GM18909 (cell line): ENCODE measurements at regions not wholly inside any gene's neighbourhood (a gene's known extent, or its start where the extent isn't known, plus 50 kb on each side); places are given as distances from the start of the nearest gene placed in this dataset.
A peak's percentile ranks its signal among the peaks of the same experiment; 100 is the strongest.

Source experiments
- ATAC-seq: cut with Tn5 transposase; IDR thresholded peaks from one replicate; pipeline ENCODE4 v1.9.1; 2021; ENCODE audit warnings: mild to moderate bottlenecking; ENCODE audit not compliant: unreplicated experiment, poor library complexity

DNA sequence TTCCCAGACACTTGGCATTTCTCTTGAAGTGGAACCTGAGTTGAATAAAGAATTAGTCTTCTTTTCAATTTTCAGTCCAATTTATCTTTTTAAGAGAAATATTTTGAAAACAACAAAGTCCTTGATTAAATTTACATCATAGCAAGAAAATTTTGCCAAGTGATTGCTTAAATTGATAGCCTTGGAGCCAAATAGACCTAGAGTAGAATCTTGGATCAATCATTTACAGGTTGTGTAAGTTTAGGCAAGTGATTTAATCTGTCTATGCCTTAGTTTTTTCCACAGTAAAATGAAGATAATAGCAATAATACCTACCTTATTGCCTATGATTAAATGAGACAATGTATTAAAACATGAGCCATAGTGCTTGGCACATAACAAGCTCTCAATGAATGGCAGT, 113.9 kb downstream of the LHX9 start:
- no peak for ATAC-seq

DNA sequence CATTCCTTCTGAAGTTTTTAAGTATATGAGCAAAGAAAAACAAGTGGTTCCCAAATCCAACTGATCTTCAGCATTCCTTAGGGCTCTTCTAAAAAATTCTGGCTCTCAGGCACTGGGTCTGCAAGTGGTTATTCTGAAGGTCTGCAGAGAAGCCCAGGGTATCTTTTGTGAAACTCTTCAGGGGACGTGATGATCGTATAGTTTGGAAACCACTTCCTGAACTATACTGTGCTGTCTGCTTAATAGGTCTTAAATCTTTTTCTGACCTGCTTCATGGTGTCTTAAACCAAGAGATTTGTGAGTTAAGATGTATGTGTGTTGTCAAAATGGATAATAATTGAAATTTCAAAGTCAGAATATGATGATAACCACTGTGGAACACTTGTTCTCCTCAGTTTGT, 115.5 kb downstream of the LHX9 start:
- no peak for ATAC-seq

DNA sequence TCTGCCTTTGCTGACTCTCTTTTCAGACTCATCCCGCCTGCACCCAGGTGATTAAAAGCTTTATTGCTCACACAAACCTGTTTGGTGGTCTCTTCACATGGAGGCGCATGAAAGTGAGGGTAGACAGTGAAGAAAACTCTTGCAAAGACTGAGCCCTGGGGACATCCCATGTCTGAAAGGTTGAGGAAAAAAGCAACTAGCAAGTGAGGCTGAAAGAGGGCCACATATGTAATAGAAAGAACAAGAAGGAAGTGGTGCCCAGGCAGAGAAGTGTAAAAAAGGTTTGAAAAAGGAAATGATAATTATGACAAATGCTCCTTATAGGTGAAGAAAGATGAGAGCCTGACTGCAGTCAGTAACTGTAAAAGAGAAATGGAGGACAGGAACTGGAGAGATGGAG, 115.9 kb upstream of the NEK7 start:
- ATAC-seq = no peak

DNA sequence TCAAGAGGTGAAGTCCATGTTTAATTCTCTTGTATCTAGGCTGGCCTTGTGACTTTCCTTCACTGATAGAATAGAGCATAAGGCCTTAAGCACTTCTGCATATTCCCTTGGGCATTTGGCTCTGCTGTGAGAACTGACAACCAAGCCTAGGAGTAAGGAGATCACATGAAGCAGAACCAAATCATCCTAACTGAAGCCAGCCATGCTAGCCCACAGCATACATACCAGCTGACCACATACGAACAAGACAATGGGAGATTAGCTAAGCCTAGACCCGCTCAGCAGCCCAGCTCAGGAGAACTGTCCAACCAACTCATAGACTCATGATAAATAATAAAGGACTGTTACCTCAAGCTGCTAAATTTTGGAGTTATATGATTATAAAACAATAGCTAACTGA, 114.6 kb upstream of the NEK7 start:
- no peak for ATAC-seq

DNA sequence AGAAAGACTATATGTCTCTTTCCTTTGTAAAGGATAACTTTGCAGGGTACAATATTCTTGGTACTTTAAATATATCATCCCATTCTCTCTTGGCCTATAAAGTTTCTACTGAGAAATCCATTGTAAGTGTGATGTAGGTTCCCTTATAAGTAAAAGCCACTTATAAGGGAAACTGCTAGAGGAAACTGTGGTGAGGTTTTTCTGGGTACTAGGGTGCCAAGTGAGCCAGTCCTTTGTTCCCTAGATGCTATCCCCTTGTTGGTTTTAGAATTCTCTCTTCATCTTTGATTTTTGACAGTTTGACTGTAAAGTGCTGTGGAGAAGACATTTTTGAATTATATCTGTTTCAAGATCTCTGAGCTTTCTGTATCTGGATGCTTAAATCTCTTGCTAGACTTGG, 108.9 kb upstream of the NEK7 start:
- ATAC-seq = no peak

DNA sequence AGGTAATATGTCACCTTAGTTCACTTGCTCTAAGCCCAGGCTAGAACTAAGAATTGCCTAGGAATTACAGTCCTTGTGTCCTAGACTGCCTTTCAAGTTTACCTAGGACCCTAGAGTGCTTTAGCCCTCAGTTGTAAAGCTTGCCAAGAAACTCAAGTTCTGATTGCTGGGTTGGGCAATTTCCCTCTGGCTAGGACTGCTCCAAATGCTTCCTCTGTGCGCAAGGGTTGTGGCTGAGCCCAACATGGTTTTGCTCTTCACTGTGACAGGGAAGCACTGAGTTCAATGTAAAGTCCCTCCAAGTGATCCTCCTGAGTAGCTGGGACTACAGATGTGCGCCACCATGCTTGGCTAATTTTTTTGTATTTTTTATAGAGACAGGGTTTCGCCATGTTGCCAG, 102.3 kb upstream of the NEK7 start:
- ATAC-seq = no peak

DNA sequence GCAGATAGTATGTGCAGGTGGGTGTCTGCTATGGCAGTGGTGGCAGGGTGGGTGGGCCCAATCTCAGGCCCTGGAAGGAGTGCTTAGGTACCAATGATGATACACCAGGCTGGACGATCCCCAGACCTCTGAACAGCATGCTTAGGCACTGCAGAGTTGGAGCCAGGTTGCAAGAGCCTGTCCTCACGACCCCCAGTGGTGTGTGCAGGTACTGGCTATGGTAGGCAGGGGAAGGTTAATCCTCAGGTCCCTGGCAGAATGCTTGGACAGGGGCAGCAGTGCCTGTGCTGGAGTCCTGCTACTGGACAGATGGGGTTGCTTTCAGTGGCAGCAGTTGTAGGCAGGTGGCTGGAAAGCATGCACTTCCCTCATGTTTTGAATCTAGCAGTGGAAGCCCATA, 100.5 kb upstream of the NEK7 start:
- ATAC-seq = peak; percentile 76

DNA sequence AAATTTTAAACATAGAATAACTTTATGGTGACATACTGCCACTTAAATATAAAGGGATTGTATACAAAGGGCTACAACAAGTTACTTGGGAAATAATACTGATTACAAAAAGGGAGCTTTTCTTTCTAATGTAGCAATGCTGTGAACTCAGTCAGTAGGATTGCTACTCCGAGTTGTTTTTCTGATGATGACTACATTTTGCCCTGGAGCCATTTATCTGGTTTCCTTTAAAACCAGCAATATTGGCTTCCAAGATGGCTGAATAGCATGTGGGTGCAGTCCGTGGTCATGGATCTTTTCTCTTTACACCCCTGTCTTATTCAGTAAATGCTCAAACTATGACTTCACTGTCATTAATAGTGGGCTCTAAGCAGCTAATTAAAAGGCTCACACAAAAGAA, 92.6 kb upstream of the NEK7 start:
- ATAC-seq = no peak

DNA sequence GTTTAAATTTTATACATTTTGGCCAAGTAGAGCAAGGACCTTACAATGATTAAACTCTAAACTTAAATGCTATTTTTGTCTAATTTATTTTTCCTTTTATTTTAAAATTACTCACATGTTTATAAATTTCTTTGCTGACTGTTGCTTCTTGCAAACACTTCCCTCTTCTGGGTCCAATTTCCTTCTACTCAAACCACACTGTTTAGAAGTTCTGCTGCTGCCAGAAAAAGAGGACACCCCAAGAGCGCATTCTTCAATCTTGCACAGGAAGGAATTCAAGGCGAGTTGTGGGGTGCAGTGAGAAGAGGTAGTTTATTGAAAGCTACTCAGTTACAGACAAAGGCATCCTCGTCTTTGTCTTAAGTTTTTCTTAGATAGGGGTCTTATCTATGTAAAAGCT, 88.5 kb upstream of the NEK7 start:
- no peak for ATAC-seq

DNA sequence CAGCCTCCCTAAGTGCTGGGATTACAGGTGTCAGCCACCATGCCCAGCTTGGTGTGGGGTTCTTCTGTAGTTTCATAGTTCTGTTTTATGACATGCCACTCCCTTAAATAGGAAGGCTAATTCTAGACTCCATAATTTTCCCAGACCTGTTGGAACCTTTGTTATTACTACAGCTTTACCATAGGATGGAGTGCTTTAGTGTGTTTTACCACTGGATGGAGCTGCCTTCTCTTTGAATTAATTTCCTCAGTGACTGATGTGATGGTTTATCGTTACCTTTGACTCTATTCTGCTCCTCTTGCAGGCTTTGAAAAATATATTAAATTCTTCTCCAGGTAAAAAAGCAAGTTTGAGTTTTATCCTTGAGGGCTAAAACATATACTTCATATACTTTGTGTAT, 84.6 kb upstream of the NEK7 start:
- no peak for ATAC-seq

DNA sequence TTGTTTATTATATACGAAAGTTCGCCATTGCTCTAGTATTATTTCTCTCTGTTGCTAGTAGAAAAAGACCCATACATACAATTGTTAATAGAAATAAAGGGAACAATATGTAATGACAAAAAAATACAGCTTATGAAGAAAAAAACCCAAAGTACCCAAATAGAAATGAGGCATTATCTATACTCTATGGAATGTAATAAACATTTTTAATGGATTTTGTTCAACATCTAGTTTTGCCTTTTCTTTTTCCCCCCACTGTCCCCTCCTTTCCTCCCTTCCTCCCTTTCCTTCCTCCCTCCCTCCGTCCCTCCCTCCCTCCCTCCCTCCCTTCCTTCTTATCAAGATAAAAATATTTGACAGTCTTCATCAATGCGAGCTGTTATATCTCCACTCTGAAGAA, 81.5 kb upstream of the NEK7 start:
- ATAC-seq = no peak

DNA sequence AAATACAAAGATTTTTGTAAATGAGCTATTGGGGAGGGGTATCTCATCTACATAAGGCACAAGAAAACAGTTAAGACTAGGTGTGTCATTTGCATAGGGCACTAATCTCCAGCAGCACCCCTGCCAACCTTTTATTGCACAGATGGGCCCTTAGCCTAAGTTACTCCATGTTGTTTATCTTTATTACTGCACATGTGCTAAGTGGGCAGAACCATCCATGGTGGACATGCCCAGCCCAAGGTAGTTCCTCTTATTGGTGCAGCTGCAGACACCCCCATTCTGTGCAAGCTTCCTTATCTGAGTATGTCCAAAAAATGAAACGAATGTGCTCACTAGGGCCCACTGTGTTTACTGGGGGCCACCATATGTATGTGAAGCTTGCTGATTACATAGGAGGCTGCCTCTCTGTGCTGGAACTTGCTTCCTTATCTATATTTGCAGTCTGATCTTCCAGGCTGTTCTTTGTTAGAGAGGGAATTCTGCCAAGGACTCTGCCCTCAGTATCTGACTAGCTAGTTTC, 77.3 kb upstream of the NEK7 start:
- ATAC-seq = no peak

DNA sequence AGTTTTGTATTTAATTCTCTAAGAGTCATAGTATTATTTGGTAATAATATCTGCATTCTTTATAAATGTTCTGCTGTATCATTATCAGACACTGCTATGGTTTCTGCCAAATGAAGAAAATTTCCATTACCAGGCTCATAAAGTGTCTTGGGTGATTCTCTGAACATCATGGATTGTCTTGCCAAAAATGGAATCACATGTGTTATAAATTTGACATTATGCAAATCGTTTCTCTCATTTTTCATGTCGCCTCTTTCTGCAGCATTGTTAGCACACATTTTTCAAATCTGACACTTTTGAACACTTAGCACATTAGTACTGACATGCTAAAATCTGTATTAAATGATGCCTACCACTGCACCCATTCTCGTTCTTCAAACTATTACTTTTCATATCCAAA, 74.2 kb upstream of the NEK7 start:
- ATAC-seq = no peak

DNA sequence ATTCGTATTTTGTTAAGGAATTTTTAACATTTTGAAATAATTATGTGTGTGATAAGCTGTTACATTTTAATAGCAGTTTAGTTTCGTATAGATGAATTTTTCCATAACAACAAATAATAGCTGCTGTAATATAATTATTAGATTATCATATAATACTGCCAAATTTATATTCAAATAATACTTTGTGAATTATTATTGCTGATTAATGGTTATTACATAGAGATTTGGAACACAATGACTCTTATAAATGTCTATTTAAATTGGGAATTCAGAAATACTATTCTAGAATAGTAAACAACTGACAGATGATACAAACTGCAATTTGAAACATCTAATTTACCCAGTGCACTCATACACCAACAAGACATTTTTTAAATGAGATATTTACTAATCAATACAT, 73.2 kb upstream of the NEK7 start:
- no peak for ATAC-seq

DNA sequence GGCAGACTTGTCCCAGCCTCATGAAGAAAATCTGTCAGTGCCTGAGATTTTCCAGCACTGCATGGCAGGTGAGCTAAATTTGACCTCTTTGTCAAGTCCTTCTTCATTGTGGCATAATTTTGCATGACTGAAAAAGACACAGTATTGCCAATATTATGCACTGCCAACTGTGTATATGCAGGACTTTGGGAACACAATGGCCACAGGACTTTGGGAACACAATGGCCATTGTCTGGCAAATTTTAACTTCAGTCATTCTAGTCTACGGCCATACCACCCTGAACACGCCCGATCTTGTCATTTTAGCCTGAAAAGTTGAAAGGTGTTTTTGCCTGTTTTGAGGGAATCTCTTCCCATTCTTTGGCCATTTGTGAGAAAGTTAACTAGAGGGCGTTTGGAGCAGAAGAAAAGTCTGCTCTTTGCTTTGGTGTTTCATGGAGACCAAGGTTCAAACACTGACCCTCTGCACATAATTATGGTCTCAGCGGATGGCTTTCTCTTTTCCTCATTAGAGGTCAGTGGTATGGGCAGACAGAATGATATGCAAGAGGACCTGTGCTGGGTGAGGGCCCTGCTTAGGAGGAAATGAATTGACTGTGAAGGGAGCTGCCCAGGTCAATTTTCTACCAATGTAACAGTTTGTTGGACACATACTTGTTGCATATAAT, 72.4 kb upstream of the NEK7 start:
- ATAC-seq = no peak

DNA sequence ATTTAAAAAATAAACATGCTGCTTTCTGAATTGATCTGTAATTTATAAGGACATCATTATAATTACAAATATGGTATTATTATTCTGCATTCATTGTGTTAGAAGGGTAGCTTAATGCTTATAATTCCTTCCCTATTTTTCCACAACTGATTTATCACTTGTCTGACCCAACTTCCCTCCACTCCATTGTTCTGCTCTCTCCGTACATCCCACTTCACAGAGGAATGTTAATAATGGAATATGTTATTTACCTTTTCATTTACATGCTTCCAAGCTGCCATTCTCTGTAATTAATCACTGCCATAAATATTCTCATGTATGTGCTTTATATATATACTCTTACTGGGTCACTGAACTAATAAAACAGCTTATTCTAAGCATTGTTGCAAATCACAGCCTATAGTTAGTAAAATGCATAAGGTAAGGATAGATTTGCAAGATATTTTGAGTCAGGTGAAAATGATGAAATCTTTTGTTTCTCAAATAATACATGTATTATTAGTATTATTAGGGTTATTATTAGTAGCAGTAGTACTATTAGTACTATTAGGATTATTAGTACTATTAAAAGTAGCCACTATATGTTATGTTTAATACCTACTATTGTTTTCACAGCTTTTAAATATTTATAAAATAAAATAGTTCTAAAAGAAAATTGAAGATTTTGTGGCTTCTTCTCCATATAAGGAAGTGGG, 70.6 kb upstream of the NEK7 start:
- ATAC-seq = no peak

DNA sequence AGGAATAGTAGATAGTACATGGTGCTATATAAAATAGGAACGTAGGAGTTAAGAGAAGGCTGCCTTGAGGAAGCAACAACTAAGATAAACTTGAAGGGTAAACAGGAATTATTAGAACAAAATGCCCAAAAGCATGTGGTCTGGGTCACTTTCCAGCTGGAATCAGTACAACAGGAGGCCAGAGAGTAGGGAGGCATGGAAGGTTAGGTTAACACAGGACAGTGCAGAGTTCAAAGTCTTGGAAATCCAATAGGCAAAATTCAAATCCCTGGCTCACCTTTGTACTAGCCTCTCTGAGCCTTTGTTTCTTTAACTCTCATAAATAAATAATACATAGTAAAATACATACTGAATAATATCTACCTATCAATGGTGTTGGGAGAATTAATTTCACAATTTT, 69.0 kb upstream of the NEK7 start:
- no peak for ATAC-seq

DNA sequence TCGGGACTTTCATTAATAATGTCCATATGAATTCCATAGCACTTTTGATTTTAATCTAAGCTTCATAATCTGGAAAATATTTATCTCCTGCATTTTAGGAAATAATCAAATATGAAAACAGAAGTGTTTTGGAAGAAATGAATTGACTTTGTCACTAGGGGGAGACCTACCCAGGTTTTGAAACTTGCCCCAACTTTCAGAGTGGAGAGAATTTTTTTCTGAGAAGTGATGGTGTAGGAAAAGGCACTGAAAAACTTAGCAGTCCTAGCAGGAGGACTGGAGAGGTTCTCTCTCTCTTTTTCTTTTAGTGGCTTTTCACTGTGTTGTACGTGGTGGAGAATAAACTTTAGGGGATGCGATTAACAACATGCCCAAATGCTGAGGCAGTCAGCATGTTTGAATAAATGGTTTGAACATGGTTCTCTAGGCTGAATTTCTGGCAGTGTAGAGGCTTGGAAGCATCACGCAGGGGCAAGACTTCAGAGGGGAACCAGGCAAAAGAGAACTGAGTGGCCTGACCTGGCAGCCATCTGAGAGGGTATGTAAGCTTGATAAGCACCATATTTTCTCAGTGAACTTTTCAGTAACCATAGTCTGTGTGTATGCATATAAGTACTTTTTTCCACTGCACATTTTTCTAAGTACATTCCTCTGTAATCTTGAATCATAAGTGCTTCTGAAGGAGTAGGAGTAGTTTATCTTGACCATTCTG, 68.3 kb upstream of the NEK7 start:
- ATAC-seq = no peak

DNA sequence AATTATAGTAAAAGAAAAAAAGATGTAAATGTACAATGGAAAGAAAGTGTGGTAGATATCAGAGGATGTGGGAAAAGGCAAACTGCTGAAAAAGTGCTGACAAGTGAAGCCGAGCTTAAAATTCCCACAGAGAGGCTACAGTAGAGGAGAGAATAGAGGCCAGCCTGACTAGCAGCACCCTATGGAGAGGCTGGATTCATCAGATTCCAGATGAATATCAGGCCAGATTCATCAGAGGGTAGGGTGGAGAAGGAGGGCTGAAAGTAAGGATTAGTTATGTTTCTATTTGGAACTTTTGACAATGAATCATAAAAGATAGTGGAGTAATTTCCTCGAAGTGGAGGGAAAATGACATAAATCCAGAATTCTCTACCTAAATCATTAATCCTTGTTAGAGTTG, 60.4 kb upstream of the NEK7 start:
- ATAC-seq = no peak

DNA sequence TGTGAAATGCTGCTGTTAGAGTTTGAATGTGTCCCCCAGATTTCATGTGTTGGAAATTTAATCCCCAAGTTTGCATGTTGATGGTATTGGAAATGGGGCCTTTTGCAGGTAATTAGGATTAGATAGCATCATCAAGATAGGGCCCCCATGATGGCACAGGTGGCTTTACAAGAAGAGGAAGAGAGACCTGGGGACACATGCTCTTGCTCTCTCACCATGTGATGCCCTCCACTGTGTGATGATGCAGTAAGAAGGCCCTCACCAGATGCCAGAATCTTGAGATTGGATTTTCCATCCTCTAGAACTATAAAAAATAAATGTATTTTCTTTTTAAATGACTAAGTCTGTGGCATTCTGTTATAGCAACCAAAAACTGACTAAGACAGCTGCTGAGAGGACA, 57.0 kb upstream of the NEK7 start:
- no peak for ATAC-seq

DNA sequence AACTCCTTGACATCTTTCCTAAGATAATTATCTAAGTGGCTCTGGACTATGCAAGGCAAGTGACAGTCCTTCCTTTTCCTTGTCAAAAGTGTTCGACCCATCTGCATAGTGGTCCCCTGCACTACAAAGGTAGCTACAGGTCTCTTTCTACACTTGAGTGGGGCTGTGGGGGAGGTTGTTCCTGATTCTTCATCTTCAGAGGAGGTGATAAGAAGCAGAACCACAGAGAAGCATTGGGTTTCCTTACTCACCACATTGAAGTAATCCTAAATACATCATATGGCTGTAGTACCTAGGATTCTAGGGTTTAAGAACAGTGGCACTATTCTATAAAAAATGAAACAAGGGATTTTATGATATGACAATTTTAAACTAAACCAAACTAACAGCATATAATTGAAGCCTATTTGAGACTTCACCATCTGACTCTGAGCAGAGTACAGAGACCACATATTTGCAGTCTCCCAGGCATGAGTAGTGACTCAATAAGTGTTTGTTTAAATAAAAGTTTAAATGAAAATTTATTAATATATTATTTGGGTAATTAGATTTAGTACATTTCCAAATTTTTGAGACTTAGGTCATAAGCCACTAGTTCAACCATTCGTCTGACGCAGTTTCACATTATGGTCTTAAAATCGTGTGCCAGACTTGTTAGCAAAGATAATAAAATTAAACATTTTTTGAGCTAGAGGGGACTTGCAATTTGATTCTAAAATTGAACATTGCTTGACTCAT, 54.9 kb upstream of the NEK7 start:
- no peak for ATAC-seq
